AG20443 (cell line): ENCODE measurements at regions not wholly inside any gene's neighbourhood (a gene's known extent, or its start where the extent isn't known, plus 50 kb on each side); places are given as distances from the start of the nearest gene placed in this dataset.
"Not testable (repeated sequence)": the region's sequence is repeated elsewhere in the genome, so short reads cannot be mapped to it uniquely, and the experiment has no call there.

Source experiments
- DNase-seq: peaks from one replicate; pipeline ENCODE4 v3.0.0; 2012; ENCODE audit warnings: low spot score, mixed read lengths

- no peak for DNase-seq
These were observed 288.9 kb downstream of the EDEM1 start for GRCh38 chr3:5476403-5476802.

GRCh38 chr3:5479229-5479799 lies 291.8 kb downstream of the EDEM1 start:
- DNase-seq, result no peak

- DNase-seq, result no peak
These were observed 292.7 kb downstream of the EDEM1 start for GRCh38 chr3:5480190-5480589.

- DNase-seq, result no peak
These were observed 297.9 kb downstream of the EDEM1 start for GRCh38 chr3:5485427-5485826.

GRCh38 chr3:5488771-5489170 lies 301.3 kb downstream of the EDEM1 start:
- no peak for DNase-seq

GRCh38 chr3:5489536-5489935 lies 302.0 kb downstream of the EDEM1 start:
- DNase-seq, result no peak

GRCh38 chr3:5494905-5495519 lies 307.5 kb downstream of the EDEM1 start:
- DNase-seq, result no peak

GRCh38 chr3:5497497-5497896 lies 310.0 kb downstream of the EDEM1 start:
- DNase-seq, result no peak

GRCh38 chr3:5498981-5499380 lies 311.5 kb downstream of the EDEM1 start:
- no peak for DNase-seq

GRCh38 chr3:5499404-5499803 lies 311.9 kb downstream of the EDEM1 start:
- no peak for DNase-seq

- no peak for DNase-seq
These were observed 315.6 kb downstream of the EDEM1 start for GRCh38 chr3:5503136-5503535.

GRCh38 chr3:5504135-5504534 lies 316.6 kb downstream of the EDEM1 start:
- no peak for DNase-seq

- no peak for DNase-seq
These were observed 317.7 kb downstream of the EDEM1 start for GRCh38 chr3:5505163-5505562.

GRCh38 chr3:5505997-5506396 lies 318.5 kb downstream of the EDEM1 start:
- DNase-seq, result no peak

- not testable (repeated sequence) for DNase-seq
These were observed 321.4 kb downstream of the EDEM1 start for GRCh38 chr3:5508860-5509259.

- no peak for DNase-seq
These were observed 322.8 kb downstream of the EDEM1 start for GRCh38 chr3:5510300-5510699.

GRCh38 chr3:5517921-5518320 lies 330.4 kb downstream of the EDEM1 start:
- DNase-seq, result no peak

- no peak for DNase-seq
These were observed 332.7 kb downstream of the EDEM1 start for GRCh38 chr3:5520237-5520636.

GRCh38 chr3:5523125-5523524 lies 335.6 kb downstream of the EDEM1 start:
- DNase-seq, result no peak

- no peak for DNase-seq
These were observed 343.5 kb downstream of the EDEM1 start for GRCh38 chr3:5531039-5531438.

- no peak for DNase-seq
These were observed 344.3 kb downstream of the EDEM1 start for GRCh38 chr3:5531741-5532290.

GRCh38 chr3:5540532-5540931 lies 353.0 kb downstream of the EDEM1 start:
- DNase-seq, result no peak

GRCh38 chr3:5542472-5542871 lies 355.0 kb downstream of the EDEM1 start:
- DNase-seq, result no peak

- DNase-seq, result no peak
These were observed 355.5 kb downstream of the EDEM1 start for GRCh38 chr3:5543047-5543446.
